ENCODE measurements at regions not wholly inside any gene's neighbourhood (a gene's known extent, or its start where the extent isn't known, plus 50 kb on each side); places are given as distances from the start of the nearest gene placed in this dataset.
"Not testable (repeated sequence)": the region's sequence is repeated elsewhere in the genome, so short reads cannot be mapped to it uniquely, and the experiment has no call there.

DNA sequence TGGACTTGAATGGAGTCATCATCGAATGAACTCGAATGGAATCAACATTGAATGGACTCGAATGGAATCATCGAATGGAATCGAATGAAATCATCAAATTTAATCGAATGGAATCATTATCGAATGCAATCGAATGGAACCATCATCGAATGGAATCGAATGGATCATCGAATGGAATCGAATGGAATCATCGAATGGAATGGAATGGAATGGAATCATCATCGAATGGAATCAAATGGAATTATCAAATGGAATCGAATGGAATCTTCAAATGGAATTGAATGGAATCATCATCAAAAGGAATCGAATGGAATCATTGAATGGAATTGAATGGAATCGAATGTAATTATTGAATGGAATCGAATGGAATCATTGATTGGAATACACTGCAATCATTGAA, 610.3 kb downstream of the TP53TG3F start:
- DNase-seq (ENCODE audit: unreplicated experiment); intact Hi-C loops (cut with micrococcal nuclease); BruUV-seq (replicated peaks); POLR2A ChIA-PET; H3K36me3 Mint-ChIP-seq (ENCODE audit: insufficient read depth, unreplicated experiment); H3K27ac Mint-ChIP-seq (ENCODE audit: low read depth, unreplicated experiment); H3K4me3 Mint-ChIP-seq (ENCODE audit: unreplicated experiment); H3K4me1 Mint-ChIP-seq (ENCODE audit: insufficient read depth, unreplicated experiment); CTCF ChIA-PET; H3K27me3 Mint-ChIP-seq (ENCODE audit: insufficient read depth, unreplicated experiment): not testable (repeated sequence)
- peaks cover 17% of the 10 kb centered on the region for H3K9me3 Mint-ChIP-seq (ENCODE audit: unreplicated experiment)

GRCh38 chr16:34078691-34079090, 619.3 kb downstream of the TP53TG3F start:
- Mint-ChIP-seq H3K4me1 (ENCODE audit: insufficient read depth, unreplicated experiment) (no peaks in the 10 kb centered on the region), H3K4me3 (ENCODE audit: unreplicated experiment) (no peak overlapping the region), H3K36me3 (ENCODE audit: insufficient read depth, unreplicated experiment) (no peaks in the 10 kb centered on the region), H3K27ac (ENCODE audit: low read depth, unreplicated experiment) (no peak overlapping the region), H3K27me3 (ENCODE audit: insufficient read depth, unreplicated experiment) (no peaks in the 10 kb centered on the region), H3K9me3 (ENCODE audit: unreplicated experiment) (peaks cover 37% of the 10 kb centered on the region)
- TF ChIP-seq CTCF (IDR thresholded peaks at IDR 0.05; ENCODE audit: unreplicated experiment) = no peak
- DNase-seq (ENCODE audit: unreplicated experiment) = no peak
- CTCF ChIA-PET = no interaction called here
- no TSS peak for BruUV-seq (replicated peaks)
- POLR2A ChIA-PET = no interaction called here
- intact Hi-C loops (cut with micrococcal nuclease) = no loop called here

DNA sequence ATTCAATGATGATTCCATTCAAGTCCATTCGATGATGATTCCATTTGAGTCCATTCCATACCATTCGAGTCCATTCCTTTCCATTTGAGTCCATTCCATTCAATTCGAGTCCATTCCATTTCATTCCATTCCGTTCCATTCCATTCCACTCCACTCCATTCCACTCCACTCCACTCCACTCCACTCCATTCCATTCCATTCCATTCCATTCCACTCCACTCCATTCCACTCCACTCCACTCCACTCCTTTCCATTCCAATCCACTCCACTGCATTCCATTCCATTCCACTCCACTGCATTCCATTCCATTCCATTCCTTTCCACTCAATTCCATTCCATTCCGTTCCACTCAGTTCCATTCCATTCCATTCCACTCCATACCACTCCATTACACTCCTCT, 625.6 kb downstream of the TP53TG3F start:
- intact Hi-C loops (cut with micrococcal nuclease); DNase-seq (ENCODE audit: unreplicated experiment); CTCF ChIA-PET; BruUV-seq (replicated peaks); POLR2A ChIA-PET; H3K4me3 Mint-ChIP-seq (ENCODE audit: unreplicated experiment); H3K36me3 Mint-ChIP-seq (ENCODE audit: insufficient read depth, unreplicated experiment); H3K4me1 Mint-ChIP-seq (ENCODE audit: insufficient read depth, unreplicated experiment); H3K27ac Mint-ChIP-seq (ENCODE audit: low read depth, unreplicated experiment); H3K27me3 Mint-ChIP-seq (ENCODE audit: insufficient read depth, unreplicated experiment): not testable (repeated sequence)
- H3K9me3 Mint-ChIP-seq (ENCODE audit: unreplicated experiment) = peaks cover 43% of the 10 kb centered on the region

DNA sequence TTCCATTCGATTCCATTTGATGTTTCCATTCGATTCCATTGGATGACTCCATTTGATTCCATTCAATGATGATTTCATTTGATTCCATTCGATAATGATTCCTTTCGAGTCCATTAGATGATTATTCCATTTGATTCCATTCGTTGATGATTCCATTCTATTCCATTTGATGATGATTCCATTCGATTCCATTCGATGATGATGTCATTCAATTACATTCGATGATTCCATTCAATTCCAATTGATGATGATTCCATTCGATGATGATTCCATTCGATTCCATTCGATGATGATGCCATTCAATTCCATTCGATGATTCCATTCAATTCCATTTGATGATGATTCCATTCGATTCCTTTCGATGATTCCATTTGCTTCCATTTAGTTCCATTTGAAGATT, 635.6 kb downstream of the TP53TG3F start:
- intact Hi-C loops (cut with micrococcal nuclease); H3K27me3 Mint-ChIP-seq (ENCODE audit: insufficient read depth, unreplicated experiment); BruUV-seq (replicated peaks); DNase-seq (ENCODE audit: unreplicated experiment); H3K36me3 Mint-ChIP-seq (ENCODE audit: insufficient read depth, unreplicated experiment); H3K4me3 Mint-ChIP-seq (ENCODE audit: unreplicated experiment); CTCF ChIA-PET; H3K27ac Mint-ChIP-seq (ENCODE audit: low read depth, unreplicated experiment); POLR2A ChIA-PET; H3K4me1 Mint-ChIP-seq (ENCODE audit: insufficient read depth, unreplicated experiment): not testable (repeated sequence)
- peaks cover 57% of the 10 kb centered on the region for H3K9me3 Mint-ChIP-seq (ENCODE audit: unreplicated experiment)

GRCh38 chr16:34096911-34097310, 637.5 kb downstream of the TP53TG3F start:
- BruUV-seq (replicated peaks); H3K36me3 Mint-ChIP-seq (ENCODE audit: insufficient read depth, unreplicated experiment); POLR2A ChIA-PET; H3K4me1 Mint-ChIP-seq (ENCODE audit: insufficient read depth, unreplicated experiment); CTCF ChIA-PET; intact Hi-C loops (cut with micrococcal nuclease); H3K27me3 Mint-ChIP-seq (ENCODE audit: insufficient read depth, unreplicated experiment); H3K4me3 Mint-ChIP-seq (ENCODE audit: unreplicated experiment); DNase-seq (ENCODE audit: unreplicated experiment); H3K27ac Mint-ChIP-seq (ENCODE audit: low read depth, unreplicated experiment): not testable (repeated sequence)
- H3K9me3 Mint-ChIP-seq (ENCODE audit: unreplicated experiment) = peaks cover 54% of the 10 kb centered on the region

DNA sequence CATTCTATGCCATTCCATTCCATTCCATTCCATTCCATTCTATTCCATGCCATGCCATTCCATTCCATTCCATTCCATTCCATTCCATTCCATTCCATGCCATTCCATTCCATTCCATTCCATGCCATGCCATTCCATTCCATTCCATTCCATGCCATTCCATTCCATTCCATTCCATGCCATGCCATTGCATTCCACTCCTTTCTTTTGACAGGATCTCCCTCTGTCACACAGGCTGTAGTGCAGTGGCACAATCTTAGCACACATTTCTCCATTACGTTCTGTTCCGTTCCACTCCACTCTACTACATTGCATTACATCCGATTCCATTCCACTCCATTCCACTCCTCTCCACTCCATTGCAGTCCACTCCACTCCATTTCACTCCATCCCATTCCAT, 637.9 kb downstream of the TP53TG3F start:
- DNase-seq (ENCODE audit: unreplicated experiment); CTCF ChIA-PET; H3K36me3 Mint-ChIP-seq (ENCODE audit: insufficient read depth, unreplicated experiment); POLR2A ChIA-PET; H3K27ac Mint-ChIP-seq (ENCODE audit: low read depth, unreplicated experiment); H3K4me3 Mint-ChIP-seq (ENCODE audit: unreplicated experiment); H3K4me1 Mint-ChIP-seq (ENCODE audit: insufficient read depth, unreplicated experiment); H3K27me3 Mint-ChIP-seq (ENCODE audit: insufficient read depth, unreplicated experiment); BruUV-seq (replicated peaks); intact Hi-C loops (cut with micrococcal nuclease): not testable (repeated sequence)
- H3K9me3 Mint-ChIP-seq (ENCODE audit: unreplicated experiment) = peaks cover 50% of the 10 kb centered on the region

- CTCF ChIA-PET; DNase-seq (ENCODE audit: unreplicated experiment); H3K27ac Mint-ChIP-seq (ENCODE audit: low read depth, unreplicated experiment); H3K4me1 Mint-ChIP-seq (ENCODE audit: insufficient read depth, unreplicated experiment); BruUV-seq (replicated peaks); H3K36me3 Mint-ChIP-seq (ENCODE audit: insufficient read depth, unreplicated experiment); H3K27me3 Mint-ChIP-seq (ENCODE audit: insufficient read depth, unreplicated experiment); H3K4me3 Mint-ChIP-seq (ENCODE audit: unreplicated experiment); POLR2A ChIA-PET; intact Hi-C loops (cut with micrococcal nuclease): not testable (repeated sequence)
- H3K9me3 Mint-ChIP-seq (ENCODE audit: unreplicated experiment) = peaks cover 43% of the 10 kb centered on the region
Observed at GRCh38 chr16:34098033-34098432, 638.6 kb downstream of the TP53TG3F start.

- H3K27me3 Mint-ChIP-seq (ENCODE audit: insufficient read depth, unreplicated experiment); H3K36me3 Mint-ChIP-seq (ENCODE audit: insufficient read depth, unreplicated experiment); CTCF ChIA-PET; H3K27ac Mint-ChIP-seq (ENCODE audit: low read depth, unreplicated experiment); BruUV-seq (replicated peaks); POLR2A ChIA-PET; DNase-seq (ENCODE audit: unreplicated experiment); H3K4me3 Mint-ChIP-seq (ENCODE audit: unreplicated experiment); intact Hi-C loops (cut with micrococcal nuclease); H3K4me1 Mint-ChIP-seq (ENCODE audit: insufficient read depth, unreplicated experiment): not testable (repeated sequence)
- peaks cover 43% of the 10 kb centered on the region for H3K9me3 Mint-ChIP-seq (ENCODE audit: unreplicated experiment)
Observed at GRCh38 chr16:34099028-34099427, 639.6 kb downstream of the TP53TG3F start.

Data from MCF 10A (cell line).